ENCODE measurements at regions not wholly inside any gene's neighbourhood (a gene's known extent, or its start where the extent isn't known, plus 50 kb on each side); places are given as distances from the start of the nearest gene placed in this dataset.

DNA sequence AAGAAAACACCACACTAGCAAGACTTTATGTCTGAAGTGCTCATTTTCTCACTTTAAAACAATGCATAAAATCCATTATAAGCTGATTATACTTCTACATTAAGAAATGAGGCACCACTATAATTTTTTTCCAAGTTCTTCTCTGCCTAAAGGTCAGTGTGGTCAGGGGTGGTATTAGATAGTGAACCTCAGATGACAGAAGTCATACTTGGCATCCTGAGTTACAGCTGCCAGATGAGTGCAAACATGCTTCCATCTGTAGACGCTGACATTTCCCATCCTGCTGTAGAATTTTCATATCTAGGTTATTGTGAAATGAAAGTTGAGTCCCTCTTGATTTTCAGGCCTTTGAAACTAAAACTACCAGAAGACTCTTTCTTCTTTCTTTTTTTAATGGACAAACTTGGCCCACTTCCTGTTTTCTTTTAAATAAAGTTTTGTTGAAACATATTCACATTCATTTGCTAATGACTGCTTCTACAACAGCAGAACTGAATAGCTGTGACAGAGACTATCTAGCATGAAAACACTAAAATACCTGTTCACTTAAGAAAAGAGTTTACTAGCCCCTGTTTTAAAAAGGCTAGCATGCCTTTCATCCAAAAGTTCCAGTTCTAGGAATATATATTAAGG lies 900.8 kb downstream of the XPNPEP1 start:
- TF ChIP-seq, protein P1, sequence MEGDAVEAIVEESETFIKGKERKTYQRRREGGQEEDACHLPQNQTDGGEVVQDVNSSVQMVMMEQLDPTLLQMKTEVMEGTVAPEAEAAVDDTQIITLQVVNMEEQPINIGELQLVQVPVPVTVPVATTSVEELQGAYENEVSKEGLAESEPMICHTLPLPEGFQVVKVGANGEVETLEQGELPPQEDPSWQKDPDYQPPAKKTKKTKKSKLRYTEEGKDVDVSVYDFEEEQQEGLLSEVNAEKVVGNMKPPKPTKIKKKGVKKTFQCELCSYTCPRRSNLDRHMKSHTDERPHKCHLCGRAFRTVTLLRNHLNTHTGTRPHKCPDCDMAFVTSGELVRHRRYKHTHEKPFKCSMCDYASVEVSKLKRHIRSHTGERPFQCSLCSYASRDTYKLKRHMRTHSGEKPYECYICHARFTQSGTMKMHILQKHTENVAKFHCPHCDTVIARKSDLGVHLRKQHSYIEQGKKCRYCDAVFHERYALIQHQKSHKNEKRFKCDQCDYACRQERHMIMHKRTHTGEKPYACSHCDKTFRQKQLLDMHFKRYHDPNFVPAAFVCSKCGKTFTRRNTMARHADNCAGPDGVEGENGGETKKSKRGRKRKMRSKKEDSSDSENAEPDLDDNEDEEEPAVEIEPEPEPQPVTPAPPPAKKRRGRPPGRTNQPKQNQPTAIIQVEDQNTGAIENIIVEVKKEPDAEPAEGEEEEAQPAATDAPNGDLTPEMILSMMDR (conservative IDR thresholded peaks at IDR 0.05 in 1 of 2, IDR thresholded peaks at IDR 0.05 in 1 of 2; ENCODE audit: extremely low read depth in 1 of 2, insufficient read depth in 1 of 2, low read depth in 1 of 2, low read length in 2 of 2): no peak
- no peak for TF ChIP-seq EZH2 (IDR thresholded peaks at IDR 0.05; ENCODE audit: borderline replicate concordance, low read length)
